Activated CD4-positive, CD25-positive, alpha-beta regulatory T cell treated with anti-CD3 and anti-CD28 coated beads, Interleukin-2, amount 50 U/mL, for 16 hours (primary cell): ENCODE measurements at regions not wholly inside any gene's neighbourhood (a gene's known extent, or its start where the extent isn't known, plus 50 kb on each side); places are given as distances from the start of the nearest gene placed in this dataset.

ENCODE experiments used
- DNase-seq: peaks from one replicate; pipeline ENCODE4 v3.0.0-alpha.2; 2020; ENCODE audit warnings: low read depth, low spot score

- DNase-seq: no peak
Observed at GRCh38 chr13:76446191-76446590, 440.0 kb downstream of the KCTD12 start.

- DNase-seq: no peak
Observed at GRCh38 chr13:76440568-76440967, 445.6 kb downstream of the KCTD12 start.

- DNase-seq: no peak
Observed at GRCh38 chr13:76439546-76439945, 446.7 kb downstream of the KCTD12 start.

- DNase-seq: no peak
Observed at GRCh38 chr13:76438050-76438449, 448.2 kb downstream of the KCTD12 start.

- no peak for DNase-seq
Observed at GRCh38 chr13:76425935-76426334, 460.3 kb downstream of the KCTD12 start.

GRCh38 chr13:76421011-76421410, 465.2 kb downstream of the KCTD12 start:
- DNase-seq: no peak

- no peak for DNase-seq
Observed at GRCh38 chr13:76418404-76418803, 467.8 kb downstream of the KCTD12 start.

GRCh38 chr13:76414320-76414719, 471.9 kb downstream of the KCTD12 start:
- DNase-seq: no peak

- no peak for DNase-seq
Observed at GRCh38 chr13:76406243-76406642, 480.0 kb downstream of the KCTD12 start.

GRCh38 chr13:76398425-76398824, 487.8 kb downstream of the KCTD12 start:
- no peak for DNase-seq

GRCh38 chr13:76397413-76397812, 488.8 kb downstream of the KCTD12 start:
- no peak for DNase-seq

- no peak for DNase-seq
Observed at GRCh38 chr13:76389321-76389720, 496.9 kb downstream of the KCTD12 start.

GRCh38 chr13:76387566-76387965, 498.6 kb downstream of the KCTD12 start:
- no peak for DNase-seq

GRCh38 chr13:76386321-76386720, 499.9 kb downstream of the KCTD12 start:
- DNase-seq: no peak

GRCh38 chr13:76385586-76385985, 500.6 kb downstream of the KCTD12 start:
- no peak for DNase-seq

- no peak for DNase-seq
Observed at GRCh38 chr13:76383676-76384461, 502.3 kb downstream of the KCTD12 start.

GRCh38 chr13:76380446-76381065, 505.6 kb downstream of the KCTD12 start:
- no peak for DNase-seq

GRCh38 chr13:76379341-76380105, 506.7 kb downstream of the KCTD12 start:
- DNase-seq: no peak

- no peak for DNase-seq
Observed at GRCh38 chr13:76378767-76379166, 507.4 kb downstream of the KCTD12 start.

- no peak for DNase-seq
Observed at GRCh38 chr13:76363682-76364289, 522.4 kb downstream of the KCTD12 start.

GRCh38 chr13:76361868-76362267, 524.3 kb downstream of the KCTD12 start:
- no peak for DNase-seq
